RWPE1 (cell line): ENCODE measurements at regions not wholly inside any gene's neighbourhood (a gene's known extent, or its start where the extent isn't known, plus 50 kb on each side); places are given as distances from the start of the nearest gene placed in this dataset.
A peak's percentile ranks its signal among the peaks of the same experiment; 100 is the strongest.

Source experiments
- CTCF ChIA-PET: fragments of 350-600 bp; sonication (Branson Sonifier 250); formaldehyde crosslinking; extraction: SDS; loops from one replicate; lab custom pipeline; 2021; lab: Yijun Ruan, JAX
- POLR2A ChIA-PET: fragments of 400-600 bp; formaldehyde crosslinking; extraction: SDS; loops from one replicate; lab custom pipeline; 2020; ENCODE audit warnings: antibody characterized with exemption; ENCODE audit not compliant: low non-redundant PET; lab: Yijun Ruan, JAX
- DNase-seq: peaks from one replicate; pipeline ENCODE4 v3.0.0; 2012; ENCODE audit warnings: low spot score
- H3K27ac ChIP-seq: fragments of 450-650 bp; 2 replicates; pipeline ENCODE4 v1.5.1; 2017
- CTCF ChIP-seq: fragments of 450-650 bp; conservative IDR thresholded peaks from 2 replicates; pipeline ENCODE4 v1.5.1; 2017; ENCODE audit warnings: low read depth, mild to moderate bottlenecking

- H3K27ac ChIP-seq, result no peak overlapping the region
- ChIA-PET POLR2A (no interaction called here), CTCF (interaction anchor here (1.1 kb wide), 1 partner anchor 15 kb away, joined by 3 read pairs; no protein-coding TSS in a partner anchor)
- TF ChIP-seq CTCF, result no peak
- DNase-seq, result no peak
These were observed 177.8 kb upstream of the GSE1 start for GRCh38 chr16:85435286-85435685.

- no peak for TF ChIP-seq CTCF
- H3K27ac ChIP-seq, result no peak overlapping the region; the same call in 1 of the 2 replicates
- CTCF ChIA-PET, result interaction anchor here (1.1 kb wide), 1 partner anchor 16 kb away, joined by 3 read pairs; no protein-coding TSS in a partner anchor
- no peak for DNase-seq
- POLR2A ChIA-PET, result no interaction called here
These were observed 177.4 kb upstream of the GSE1 start for GRCh38 chr16:85435700-85436099.

GRCh38 chr16:85436207-85436606 is 176.9 kb upstream of the GSE1 start:
- no peak for DNase-seq
- no peak for TF ChIP-seq CTCF
- POLR2A ChIA-PET, result interaction anchor here (0.6 kb wide), 1 partner anchor 115 kb away, joined by 3 read pairs; no protein-coding TSS in a partner anchor
- CTCF ChIA-PET, result interaction anchor here (0.6 to 1.1 kb wide), 2 partner anchors 16 to 35 kb away, joined by 3 read pairs; no protein-coding TSS in a partner anchor
- H3K27ac ChIP-seq, result peak overlapping the region; percentile 10; the same call in 1 of the 2 replicates

- peak overlapping the region; percentile 10; the same call in 1 of the 2 replicates for H3K27ac ChIP-seq
- ChIA-PET POLR2A (interaction anchor here (0.6 kb wide), 1 partner anchor 115 kb away, joined by 3 read pairs; no protein-coding TSS in a partner anchor), CTCF (interaction anchor here (0.6 kb wide), 1 partner anchor 34 kb away, joined by 3 read pairs; no protein-coding TSS in a partner anchor)
- DNase-seq, result no peak
- TF ChIP-seq CTCF, result no peak
These were observed 176.4 kb upstream of the GSE1 start for GRCh38 chr16:85436636-85437165.

GRCh38 chr16:85437166-85438052 is 175.7 kb upstream of the GSE1 start:
- DNase-seq, result no peak
- ChIA-PET POLR2A (no interaction called here), CTCF (interaction anchor here (1.0 kb wide), 1 partner anchor 13 kb away, joined by 4 read pairs; no protein-coding TSS in a partner anchor)
- no peak for TF ChIP-seq CTCF
- H3K27ac ChIP-seq, result no peak overlapping the region; the same call in 1 of the 2 replicates

- DNase-seq, result no peak
- ChIA-PET CTCF (no interaction called here), POLR2A (no interaction called here)
- TF ChIP-seq CTCF, result no peak
- no peak overlapping the region for H3K27ac ChIP-seq
These were observed 174.0 kb upstream of the GSE1 start for GRCh38 chr16:85438981-85439685.
